H1 (cell line): ENCODE measurements at regions not wholly inside any gene's neighbourhood (a gene's known extent, or its start where the extent isn't known, plus 50 kb on each side); places are given as distances from the start of the nearest gene placed in this dataset.

Experiments used
- BRCA1 ChIP-seq: IDR thresholded peaks from 2 replicates; pipeline ENCODE4 v1.6.1; 2012; ENCODE audit warnings: low read depth, low read length, improper control_type of control experiment
- CEBPB ChIP-seq: IDR thresholded peaks from 2 replicates; pipeline ENCODE4 v1.6.1; 2012; ENCODE audit warnings: low read depth, low read length
- CHD7 ChIP-seq: fragments of 300-600 bp; sonication (generic); IDR thresholded peaks from 2 replicates; pipeline ENCODE4 v1.7.1; 2012; ENCODE audit warnings: low read length, moderate library complexity, mild to moderate bottlenecking, inconsistent platforms; ENCODE audit not compliant: insufficient replicate concordance
- EGR1 ChIP-seq: IDR thresholded peaks from 2 replicates; pipeline ENCODE4 v1.6.1; 2011; ENCODE audit warnings: low read depth, low read length, borderline replicate concordance
- GTF2F1 ChIP-seq: IDR thresholded peaks from 2 replicates; pipeline ENCODE4 v1.6.1; 2012; ENCODE audit warnings: low read depth, low read length, improper control_type of control experiment, borderline replicate concordance
- POU5F1 ChIP-seq: IDR thresholded peaks from 2 replicates; pipeline ENCODE4 v1.6.1; 2011; ENCODE audit warnings: low read depth, mild to moderate bottlenecking, low read length, moderate library complexity
- RAD21 ChIP-seq, 2 experiments: IDR thresholded peaks in 1 of 2; conservative IDR thresholded peaks in 1 of 2; 2 replicates each; pipeline ENCODE4 v1.6.1; 2011; ENCODE audit warnings: low read depth in 2 of 2, low read length in 2 of 2, improper control_type of control experiment in 1 of 2, inconsistent platforms in 1 of 2, mild to moderate bottlenecking in 1 of 2, moderate library complexity in 1 of 2
- TCF12 ChIP-seq: IDR thresholded peaks from 2 replicates; pipeline ENCODE4 v1.6.1; 2011; ENCODE audit warnings: low read depth, mild to moderate bottlenecking, low read length

GRCh38 chr16:6406028-6406427 is 926.6 kb upstream of the RBFOX1 start (continued):
- TF ChIP-seq CHD7 (no peak), EGR1 (no peak), POU5F1 (no peak), BRCA1 (no peak), GTF2F1 (no peak), TCF12 (no peak), RAD21 (IDR thresholded peaks at IDR 0.05 in 1 of 2, conservative IDR thresholded peaks at IDR 0.05 in 1 of 2; ENCODE audit: low read depth in 2 of 2, low read length in 2 of 2) (no peak), CEBPB (no peak)
- TF ChIP-seq, all 59 proteins: peak for 0
